Esophagus muscularis mucosa (tissue), 3 donors: ENCODE measurements at regions not wholly inside any gene's neighbourhood (a gene's known extent, or its start where the extent isn't known, plus 50 kb on each side); places are given as distances from the start of the nearest gene placed in this dataset.

Experiments used
- CTCF ChIP-seq, 3 experiments: fragments of 200-600 bp in 2 of 3; fragments of 450-650 bp in 1 of 3; sonication (generic) in 2 of 3; IDR thresholded peaks; one replicate each; pipeline ENCODE4 v1.5.1; 2017 to 2019; ENCODE audit warnings: antibody characterized with exemption in 3 of 3, mild to moderate bottlenecking in 2 of 3, moderate library complexity in 1 of 3
- POLR2A ChIP-seq: fragments of 450-650 bp; IDR thresholded peaks from one replicate; pipeline ENCODE4 v1.6.1; 2017; ENCODE audit warnings: antibody characterized with exemption, moderate library complexity, mild to moderate bottlenecking, low read depth

GRCh38 chr6:120576061-120576460 is 758.2 kb downstream of the TBC1D32 start:
- TF ChIP-seq POLR2A (no peak), CTCF (IDR thresholded peaks at IDR 0.05) (no peak)
